HG03432 (cell line): ENCODE measurements at regions not wholly inside any gene's neighbourhood (a gene's known extent, or its start where the extent isn't known, plus 50 kb on each side); places are given as distances from the start of the nearest gene placed in this dataset.
"Not testable (repeated sequence)": the region's sequence is repeated elsewhere in the genome, so short reads cannot be mapped to it uniquely, and the experiment has no call there.

ENCODE experiments used
- ATAC-seq: cut with Tn5 transposase; IDR thresholded peaks from one replicate; pipeline ENCODE4 v1.9.1; 2021; ENCODE audit warnings: mild to moderate bottlenecking, moderate library complexity; ENCODE audit not compliant: unreplicated experiment

DNA sequence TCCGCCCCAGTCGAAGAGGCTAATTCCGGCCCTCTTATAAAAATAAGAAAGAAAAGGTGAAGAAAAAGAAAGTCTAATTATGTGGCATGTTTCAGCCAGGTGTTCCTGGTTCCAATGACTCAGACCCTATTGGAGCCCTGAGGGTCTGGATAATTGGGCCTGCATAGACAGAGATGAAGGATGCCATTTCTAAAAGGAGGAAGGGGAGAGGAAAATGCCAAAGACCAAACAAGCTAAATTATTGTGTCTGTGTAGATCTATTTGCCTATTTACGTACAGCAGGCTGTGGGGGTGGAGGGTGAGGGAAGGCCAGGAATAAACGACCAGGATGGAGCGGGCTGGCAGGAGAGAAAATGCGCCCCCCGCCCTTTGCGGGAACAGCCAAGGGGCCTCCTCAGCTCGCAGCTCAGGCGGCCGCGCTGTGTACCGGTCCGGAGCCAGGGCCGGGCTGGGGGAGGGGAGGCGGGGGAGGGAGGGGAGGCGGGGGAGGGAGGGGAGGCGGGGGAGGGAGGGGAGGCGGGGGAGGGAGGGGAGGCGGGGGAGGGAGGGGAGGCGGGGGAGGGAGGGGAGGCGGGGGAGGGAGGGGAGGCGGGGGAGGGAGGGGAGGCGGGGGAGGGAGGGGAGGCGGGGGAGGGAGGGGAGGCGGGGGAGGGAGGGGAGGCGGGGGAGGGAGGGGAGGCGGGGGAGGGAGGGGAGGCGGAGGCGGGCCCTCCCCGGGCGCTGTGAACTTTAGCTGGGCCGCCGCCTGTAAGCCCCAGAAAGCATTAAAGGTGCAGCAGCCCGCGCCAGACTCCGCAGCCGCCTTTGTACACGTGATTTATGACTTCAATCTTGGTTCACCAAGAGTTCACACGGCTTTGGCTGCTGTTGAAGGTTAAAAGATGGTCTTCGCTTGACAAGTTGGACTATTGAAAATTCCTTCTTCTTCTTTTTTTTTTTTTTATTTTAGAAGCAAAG lies 113.0 kb upstream of the FOXD4L5 start:
- ATAC-seq: not testable (repeated sequence)

DNA sequence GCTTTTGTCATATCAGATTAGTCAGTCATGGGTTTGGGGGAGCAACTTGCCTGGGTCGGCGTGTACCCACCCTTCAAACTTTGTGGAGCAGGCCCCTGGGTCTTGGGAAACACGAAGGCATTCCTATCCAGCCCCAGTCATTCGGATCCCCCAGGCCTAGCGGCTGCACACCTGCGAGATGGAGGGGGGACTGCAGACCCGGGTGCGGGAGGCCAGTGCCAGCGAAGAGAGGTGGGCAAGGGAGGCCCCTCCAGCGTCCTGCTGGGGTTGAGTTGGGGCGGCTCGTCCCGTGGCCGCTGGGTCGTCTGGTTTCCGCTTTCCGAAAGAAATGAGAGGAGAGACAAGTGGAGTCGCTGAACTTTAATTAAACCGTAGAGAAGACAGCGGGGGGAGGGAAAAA lies 112.2 kb upstream of the FOXD4L5 start:
- not testable (repeated sequence) for ATAC-seq

DNA sequence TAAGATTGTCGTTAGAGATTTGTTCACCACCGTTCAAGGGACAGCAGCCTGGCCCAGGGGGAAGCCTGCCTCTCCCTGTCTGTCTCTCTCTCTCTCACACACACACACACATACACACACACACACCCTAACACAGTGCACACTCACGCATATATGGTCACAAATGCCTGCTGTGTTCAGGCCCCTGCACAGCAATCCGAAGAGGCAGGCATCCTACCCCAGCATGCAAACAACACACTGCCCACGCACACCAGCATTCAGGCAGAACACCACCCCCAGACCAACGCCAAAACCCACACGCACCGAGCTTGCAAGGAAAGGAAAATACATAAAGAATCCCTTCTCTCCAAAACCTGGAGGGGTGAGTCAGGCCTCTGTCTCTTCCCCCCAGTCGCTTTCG lies 111.6 kb upstream of the FOXD4L5 start:
- ATAC-seq: not testable (repeated sequence)

DNA sequence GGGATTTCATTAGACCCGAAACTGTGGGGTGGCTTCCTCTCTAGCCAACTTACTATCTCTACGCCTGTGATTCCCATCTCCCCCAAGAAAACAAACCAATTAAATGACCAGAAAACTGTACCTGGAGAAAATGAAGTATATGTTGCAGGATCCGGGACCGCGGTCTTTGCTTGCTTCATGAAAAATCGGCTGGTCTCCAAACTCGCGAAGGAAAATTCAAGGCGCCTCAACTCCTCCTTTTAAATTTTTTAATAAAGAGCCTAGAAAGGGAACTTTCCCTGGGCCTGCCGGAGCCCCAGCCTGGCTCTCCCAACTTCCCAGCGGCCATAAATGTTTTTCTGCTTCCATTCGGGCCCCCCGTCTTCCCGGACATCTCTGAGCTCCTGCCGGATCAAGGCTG lies 110.8 kb upstream of the FOXD4L5 start:
- ATAC-seq: not testable (repeated sequence)

DNA sequence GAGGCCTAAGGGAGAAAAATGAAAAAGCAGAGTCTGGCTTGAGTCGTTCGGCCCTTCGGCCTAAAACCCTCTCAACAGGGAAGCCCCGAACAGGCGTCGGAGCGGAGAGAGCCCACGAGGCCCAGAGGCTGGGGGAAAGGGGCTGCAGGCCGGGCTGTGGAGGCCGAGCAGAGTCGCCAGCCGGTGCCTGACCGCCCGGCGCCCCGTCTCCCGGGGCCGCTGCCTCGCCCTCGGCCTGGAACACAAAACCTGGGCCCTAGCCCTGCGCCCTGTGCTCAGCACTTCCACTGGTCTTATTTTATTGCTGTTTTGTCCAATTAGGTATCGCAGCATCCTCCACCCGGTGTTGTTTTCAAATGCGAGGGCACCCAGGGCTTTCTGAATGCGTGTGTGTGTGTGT lies 110.1 kb upstream of the FOXD4L5 start:
- ATAC-seq: not testable (repeated sequence)

DNA sequence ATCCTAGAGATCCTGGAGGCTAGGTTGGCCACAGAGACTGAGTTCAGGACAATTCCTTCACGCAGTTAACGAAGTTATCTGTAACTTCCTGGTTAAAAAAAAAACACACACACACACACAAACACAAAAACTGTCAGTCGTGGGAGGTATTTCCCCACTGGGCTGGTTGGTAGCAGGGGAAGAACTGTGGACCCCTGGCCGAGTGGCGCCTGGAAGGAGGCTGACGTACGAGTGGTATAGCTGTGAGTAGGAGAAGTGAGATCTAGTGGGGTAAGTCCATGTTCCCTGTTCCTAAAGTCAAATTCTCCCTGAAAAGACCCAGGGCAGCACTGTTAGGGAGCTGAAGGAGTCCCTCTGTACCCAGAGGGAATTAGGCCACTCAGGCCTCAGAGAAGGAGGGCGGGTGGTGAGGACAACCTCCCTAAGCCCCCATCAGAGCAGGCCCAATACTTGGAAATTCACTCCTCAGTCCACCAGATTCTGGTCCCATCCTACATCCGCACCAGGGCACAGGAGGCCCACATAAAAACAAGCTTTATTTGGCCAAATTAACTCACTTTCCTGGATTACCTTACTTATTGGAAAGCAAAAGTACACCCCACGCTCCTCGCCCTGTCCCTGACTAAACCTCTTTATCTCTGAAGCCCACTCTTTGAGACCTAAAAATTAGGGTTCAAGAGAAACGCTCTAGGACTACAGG lies 108.3 kb upstream of the FOXD4L5 start:
- not testable (repeated sequence) for ATAC-seq

DNA sequence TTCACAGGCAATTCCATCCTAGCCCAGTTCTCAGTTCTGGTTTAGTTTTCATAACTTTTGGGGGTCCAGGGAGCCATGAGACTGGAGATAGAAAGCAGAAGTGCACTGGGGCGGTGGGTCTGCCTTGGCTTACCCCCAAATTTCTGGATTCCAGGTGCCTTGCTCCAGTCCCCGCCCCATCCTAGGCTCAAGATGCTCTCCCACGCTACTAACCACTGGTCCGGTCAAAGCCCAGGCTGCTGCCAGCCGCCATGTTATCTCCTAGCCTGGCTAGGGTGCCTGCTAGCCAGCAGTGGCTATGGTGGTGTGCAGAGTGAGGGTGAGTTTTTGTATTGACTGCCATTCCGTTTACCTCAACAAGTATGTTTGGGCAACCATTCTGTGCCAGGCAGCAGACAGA lies 107.6 kb upstream of the FOXD4L5 start:
- not testable (repeated sequence) for ATAC-seq

DNA sequence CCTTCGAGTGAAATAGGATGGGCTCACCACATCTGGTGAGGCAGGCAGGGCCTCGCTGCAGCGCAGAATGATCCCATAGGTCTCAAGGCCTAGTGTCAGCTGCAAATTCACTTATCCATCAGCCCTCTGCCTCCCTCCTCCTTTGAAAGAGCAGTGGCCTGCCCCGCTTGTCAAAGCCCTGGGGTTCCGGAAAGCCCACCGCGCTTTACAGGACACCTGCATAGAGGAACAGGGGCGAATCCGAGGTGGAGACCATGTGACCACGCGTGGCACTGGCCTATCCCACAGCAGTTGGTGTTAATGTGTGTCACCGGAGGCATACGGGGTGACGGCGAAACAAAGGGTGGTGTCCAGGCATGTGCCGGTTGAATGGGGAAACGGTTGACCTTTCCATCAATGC lies 104.7 kb upstream of the FOXD4L5 start:
- ATAC-seq: not testable (repeated sequence)

DNA sequence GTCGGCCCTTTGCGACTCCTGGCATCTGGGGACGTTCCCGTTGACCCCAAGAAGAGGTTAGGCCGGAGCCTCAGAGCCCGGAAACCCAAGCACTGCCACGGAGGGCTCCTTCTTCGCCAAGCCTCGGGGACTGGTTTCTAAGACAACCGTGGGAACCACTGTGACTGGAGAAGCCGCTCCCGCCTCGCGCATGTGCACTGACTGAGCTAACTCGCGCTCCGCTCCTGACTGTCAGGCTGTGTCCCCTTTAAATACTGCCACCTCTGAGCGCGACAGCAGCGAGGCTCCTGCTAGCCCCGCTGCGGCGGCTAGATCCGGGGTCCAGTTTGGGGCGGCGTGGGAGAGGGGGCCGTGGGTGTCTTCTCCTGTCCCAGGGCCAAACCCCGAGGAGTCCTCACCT lies 104.2 kb upstream of the FOXD4L5 start:
- not testable (repeated sequence) for ATAC-seq

DNA sequence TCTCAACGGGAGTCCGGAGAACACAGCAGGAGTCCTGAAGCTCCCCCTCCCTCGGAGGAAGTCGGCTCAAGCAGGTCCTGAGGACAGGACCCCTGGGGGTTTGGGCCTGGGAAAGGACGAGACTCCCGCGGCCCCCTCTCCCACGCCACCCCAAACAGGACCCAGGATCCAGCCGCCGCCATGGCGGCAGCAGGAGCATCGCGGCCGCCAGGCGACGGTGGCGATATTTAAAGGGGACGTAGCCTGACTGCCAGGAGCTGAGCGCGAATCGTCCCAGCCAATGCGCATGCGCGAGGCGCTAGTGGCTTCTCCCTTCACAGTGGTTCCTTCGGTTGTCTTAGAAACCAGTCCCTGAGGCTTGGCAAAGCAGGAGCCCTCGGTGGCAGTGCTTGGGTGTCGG lies 101.7 kb upstream of the FOXD4L5 start:
- ATAC-seq: peak; percentile 96

DNA sequence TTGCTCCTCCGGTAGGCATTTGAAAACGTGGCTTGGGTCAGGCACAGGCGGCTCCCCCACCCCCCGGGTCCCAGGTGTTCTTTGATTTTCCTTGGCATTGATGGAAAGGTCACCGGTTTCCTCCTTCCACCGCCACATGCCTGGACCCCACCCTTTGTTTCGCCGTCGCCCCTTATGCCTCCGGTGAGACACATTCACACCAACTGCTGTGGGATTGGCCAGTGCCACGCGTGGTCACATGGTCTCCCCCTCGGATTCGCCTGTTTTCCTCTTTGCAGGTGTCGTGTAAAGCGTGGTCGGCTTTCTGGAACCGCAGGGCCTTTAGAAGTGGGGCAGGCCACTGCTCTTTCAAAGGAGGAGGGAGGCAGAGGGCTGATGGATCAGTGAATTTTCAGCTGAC lies 101.2 kb upstream of the FOXD4L5 start:
- ATAC-seq: not testable (repeated sequence)

DNA sequence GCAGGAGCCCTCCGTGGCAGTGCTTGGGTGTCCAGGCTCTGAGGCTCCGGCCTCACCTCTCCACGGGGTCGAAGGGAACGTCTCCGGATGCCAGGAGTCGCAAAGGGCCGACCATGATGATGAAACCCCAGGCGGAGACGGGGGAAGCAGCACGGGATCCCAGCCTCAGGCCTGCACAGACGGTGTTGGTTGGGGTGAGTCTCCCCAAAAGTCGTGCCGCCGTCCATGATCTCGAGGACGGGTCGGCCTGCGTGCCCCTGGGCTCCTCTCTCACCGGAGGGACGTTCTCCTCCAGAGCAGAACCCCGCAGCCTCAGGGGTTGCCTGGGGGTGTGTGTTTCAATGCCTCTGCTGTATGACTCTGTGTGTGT lies 100.6 kb upstream of the FOXD4L5 start:
- ATAC-seq: not testable (repeated sequence)

DNA sequence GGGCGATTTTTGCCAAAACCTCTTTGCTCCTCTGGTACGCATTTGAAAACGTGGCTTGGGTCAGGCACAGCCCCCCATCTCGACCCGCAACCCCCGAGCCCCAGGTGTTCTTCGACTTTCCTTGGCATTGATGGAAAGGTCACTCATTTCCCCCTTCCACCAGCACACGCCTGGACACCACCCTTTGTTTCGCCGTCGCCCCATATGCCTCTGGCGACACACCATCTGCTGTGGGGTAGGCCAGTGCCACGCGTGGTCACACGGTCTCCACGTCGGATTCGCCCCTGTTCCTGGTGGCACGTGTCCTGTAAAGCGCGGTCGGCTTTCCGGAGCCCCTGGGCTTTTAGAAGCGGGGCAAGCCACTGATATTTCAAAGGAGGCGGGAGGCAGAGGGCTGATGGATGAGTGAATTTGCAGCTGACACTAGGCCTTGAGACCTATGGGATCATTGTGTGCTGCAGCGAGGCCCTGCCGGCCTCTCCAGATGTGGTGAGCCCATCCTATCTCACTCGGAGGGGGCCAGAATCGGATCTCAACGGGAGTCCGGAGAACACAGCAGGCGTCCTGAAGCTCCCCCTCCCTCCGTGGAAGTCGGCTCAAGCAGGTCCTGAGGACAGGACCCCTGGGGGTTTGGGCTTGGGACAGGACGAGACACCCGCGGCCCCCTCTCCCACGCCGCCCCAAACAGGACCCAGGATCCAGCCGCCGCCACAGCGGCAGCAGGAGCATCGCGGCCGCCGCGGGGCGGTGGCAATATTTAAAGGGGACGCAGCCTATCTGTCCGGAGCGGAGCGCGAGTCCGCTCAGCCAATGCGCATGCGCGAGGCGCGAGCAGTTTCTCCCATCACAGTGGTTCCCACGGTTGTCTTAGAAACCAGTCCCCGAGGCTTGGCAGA lies 100.0 kb upstream of the FOXD4L5 start:
- not testable (repeated sequence) for ATAC-seq

DNA sequence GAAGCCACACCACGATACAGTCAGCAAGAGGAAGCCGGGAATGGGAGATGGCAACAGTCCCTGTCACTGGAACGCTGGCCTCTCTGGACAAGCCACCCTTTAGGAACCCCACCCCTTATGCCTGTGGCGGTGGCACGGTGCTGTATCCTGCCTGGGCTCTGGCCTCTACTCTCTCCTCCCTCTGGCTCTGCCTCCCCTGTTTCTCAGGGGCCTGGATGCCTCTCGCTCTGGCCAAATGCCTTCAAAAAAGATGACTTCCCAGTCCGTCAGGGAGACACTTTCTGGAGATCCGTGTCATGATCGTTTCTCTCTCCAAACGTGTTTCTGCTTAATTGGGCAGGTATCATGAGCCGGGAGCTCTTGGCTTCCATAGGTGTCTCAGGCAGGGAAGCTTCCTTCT lies 99.1 kb upstream of the FOXD4L5 start:
- not testable (repeated sequence) for ATAC-seq

DNA sequence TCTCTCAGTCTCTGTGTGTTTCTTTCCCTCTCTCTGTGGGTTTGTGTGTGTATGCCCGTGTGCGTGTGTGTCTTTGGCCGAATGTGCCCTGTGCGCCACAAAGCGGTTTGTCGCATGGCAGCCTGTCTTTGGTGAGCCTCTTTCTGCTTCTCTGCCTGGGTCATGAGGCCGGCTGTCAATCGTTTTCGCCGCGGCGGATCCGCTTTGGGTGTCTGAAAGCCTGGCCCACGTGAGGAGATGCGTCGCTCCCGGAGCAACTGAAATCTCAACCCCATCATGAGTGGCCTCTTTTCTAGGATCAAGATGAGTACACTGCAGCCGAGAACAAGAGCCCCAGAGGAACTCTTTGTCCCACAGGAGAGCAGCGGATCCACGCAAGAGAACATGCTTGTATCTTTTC lies 98.6 kb upstream of the FOXD4L5 start:
- ATAC-seq: not testable (repeated sequence)

DNA sequence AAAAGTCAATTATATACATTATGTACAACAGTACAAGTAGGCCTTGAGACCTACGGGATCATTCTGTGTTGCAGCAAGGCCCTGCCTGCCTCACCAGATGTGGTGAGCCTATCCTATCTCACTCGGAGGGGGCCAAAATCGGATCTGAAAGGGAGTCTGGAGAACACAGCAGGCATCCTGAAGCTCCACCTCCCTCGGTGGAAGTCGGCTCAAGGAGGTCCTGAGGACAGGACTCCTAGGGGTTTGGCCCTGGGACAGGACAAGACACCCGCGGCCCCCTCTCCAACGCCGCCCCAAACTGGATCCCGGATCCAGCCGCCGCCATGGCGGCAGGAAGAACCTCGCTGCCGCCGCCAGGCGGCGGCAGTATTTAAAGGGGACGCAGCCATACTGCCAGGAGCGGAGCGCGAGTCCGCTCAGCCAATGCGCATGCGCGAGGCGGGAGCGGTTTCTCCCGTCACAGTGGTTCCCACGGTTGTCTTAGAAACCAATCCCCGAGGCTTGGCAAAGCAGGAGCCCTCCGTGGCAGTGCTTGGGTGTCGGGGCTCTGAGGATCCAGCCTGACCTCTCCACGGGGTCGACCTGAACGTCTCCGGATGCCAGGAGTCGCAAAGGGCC lies 97.8 kb upstream of the FOXD4L5 start:
- not testable (repeated sequence) for ATAC-seq
